ENCODE measurements at regions not wholly inside any gene's neighbourhood (a gene's known extent, or its start where the extent isn't known, plus 50 kb on each side); places are given as distances from the start of the nearest gene placed in this dataset.

GRCh38 chr12:76232013-76232412 lies 116.2 kb downstream of the BBS10 start:
- TF ChIP-seq CTCF (IDR thresholded peaks at IDR 0.05) = no peak

GRCh38 chr12:76226956-76227355 lies 121.3 kb downstream of the BBS10 start:
- Histone ChIP-seq H3K4me1 (no peaks in the 10 kb centered on the region), H3K4me3 (ENCODE audit: low read depth, low read length) (no peak overlapping the region), H3K27ac (no peak overlapping the region)

More at GRCh38 chr12:76232013-76232412, 116.2 kb downstream of the BBS10 start:
- Histone ChIP-seq H3K27ac (no peak overlapping the region), H3K4me2 (ENCODE audit: low read length) (no peak overlapping the region), H3K9me3 (ENCODE audit: control insufficient read depth, low read length) (no peaks in the 10 kb centered on the region), H3K9ac (no peak overlapping the region), H3K36me3 (ENCODE audit: control insufficient read depth, insufficient read depth, low read length) (no peaks in the 10 kb centered on the region), H3K4me1 (no peaks in the 10 kb centered on the region), H3K4me3 (ENCODE audit: low read depth, low read length) (no peak overlapping the region), H2AFZ (no peak overlapping the region), H3K27me3 (ENCODE audit: control insufficient read depth, insufficient read depth, low read length) (no peaks in the 10 kb centered on the region), H3K79me2 (no peaks in the 10 kb centered on the region)

GRCh38 chr12:76226397-76226796 lies 121.8 kb downstream of the BBS10 start:
- Histone ChIP-seq H2AFZ (no peak overlapping the region), H3K79me2 (no peaks in the 10 kb centered on the region), H3K9me3 (ENCODE audit: control insufficient read depth, low read length) (no peaks in the 10 kb centered on the region), H3K36me3 (ENCODE audit: control insufficient read depth, insufficient read depth, low read length) (no peaks in the 10 kb centered on the region), H3K27me3 (ENCODE audit: control insufficient read depth, insufficient read depth, low read length) (no peaks in the 10 kb centered on the region), H3K9ac (no peak overlapping the region), H3K4me3 (ENCODE audit: low read depth, low read length) (no peak overlapping the region), H3K27ac (no peak overlapping the region), H3K4me1 (no peaks in the 10 kb centered on the region), H3K4me2 (ENCODE audit: low read length) (no peak overlapping the region)
- no peak for TF ChIP-seq CTCF (IDR thresholded peaks at IDR 0.05)

More at GRCh38 chr12:76226956-76227355, 121.3 kb downstream of the BBS10 start:
- Histone ChIP-seq H3K27me3 (ENCODE audit: control insufficient read depth, insufficient read depth, low read length) (no peaks in the 10 kb centered on the region), H3K9me3 (ENCODE audit: control insufficient read depth, low read length) (no peaks in the 10 kb centered on the region), H3K36me3 (ENCODE audit: control insufficient read depth, insufficient read depth, low read length) (no peaks in the 10 kb centered on the region), H2AFZ (no peak overlapping the region), H3K79me2 (no peaks in the 10 kb centered on the region), H3K9ac (no peak overlapping the region), H3K4me2 (ENCODE audit: low read length) (no peak overlapping the region)
- TF ChIP-seq CTCF (IDR thresholded peaks at IDR 0.05) = no peak

GRCh38 chr12:76223869-76224268 lies 124.3 kb downstream of the BBS10 start:
- TF ChIP-seq CTCF (IDR thresholded peaks at IDR 0.05) = no peak
- Histone ChIP-seq H3K27me3 (ENCODE audit: control insufficient read depth, insufficient read depth, low read length) (no peaks in the 10 kb centered on the region), H3K9ac (no peak overlapping the region), H3K27ac (no peak overlapping the region), H3K9me3 (ENCODE audit: control insufficient read depth, low read length) (no peaks in the 10 kb centered on the region), H3K4me1 (no peaks in the 10 kb centered on the region), H3K79me2 (no peaks in the 10 kb centered on the region), H2AFZ (no peak overlapping the region), H3K4me3 (ENCODE audit: low read depth, low read length) (no peak overlapping the region), H3K36me3 (ENCODE audit: control insufficient read depth, insufficient read depth, low read length) (no peaks in the 10 kb centered on the region), H3K4me2 (ENCODE audit: low read length) (no peak overlapping the region)

GRCh38 chr12:76220980-76221379 lies 127.2 kb downstream of the BBS10 start:
- H3K4me1 ChIP-seq = no peaks in the 10 kb centered on the region
- no peaks in the 10 kb centered on the region for H3K36me3 ChIP-seq (ENCODE audit: control insufficient read depth, insufficient read depth, low read length)
- no peaks in the 10 kb centered on the region for H3K9me3 ChIP-seq (ENCODE audit: control insufficient read depth, low read length)
- no peaks in the 10 kb centered on the region for H3K79me2 ChIP-seq
- H3K4me2 ChIP-seq (ENCODE audit: low read length) = no peak overlapping the region
- H2AFZ ChIP-seq = no peak overlapping the region
- no peaks in the 10 kb centered on the region for H3K27me3 ChIP-seq (ENCODE audit: control insufficient read depth, insufficient read depth, low read length)
- no peak overlapping the region for H3K27ac ChIP-seq
- H3K9ac ChIP-seq = no peak overlapping the region
- no peak for TF ChIP-seq CTCF (IDR thresholded peaks at IDR 0.05)
- H3K4me3 ChIP-seq (ENCODE audit: low read depth, low read length) = no peak overlapping the region

Measured in parathyroid adenoma (tissue), 2 donors.